ENCODE measurements at regions not wholly inside any gene's neighbourhood (a gene's known extent, or its start where the extent isn't known, plus 50 kb on each side); places are given as distances from the start of the nearest gene placed in this dataset.

DNA sequence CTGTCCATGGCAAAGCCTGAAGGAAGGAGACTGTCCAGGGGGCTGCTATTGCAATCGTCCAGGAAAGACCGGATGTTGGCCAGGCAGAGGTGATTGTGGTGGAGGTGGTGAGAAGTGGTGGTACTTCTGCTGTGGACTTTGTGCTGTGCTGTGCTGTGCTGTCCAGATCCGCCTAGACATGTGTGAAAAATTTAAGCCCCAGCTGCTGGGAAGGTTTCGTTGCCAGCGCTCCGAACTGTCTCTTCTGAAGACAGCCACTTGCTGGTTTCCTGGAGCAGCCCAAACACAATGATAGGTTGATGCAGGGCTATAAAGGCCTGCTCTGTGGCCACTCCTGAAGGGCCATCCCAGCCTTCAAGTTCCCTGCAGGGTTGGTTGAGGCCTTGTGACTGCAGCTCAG, 223.0 kb upstream of the MPDZ start:
- Histone ChIP-seq H3K79me2 (ENCODE audit: insufficient read depth, low read depth, low read length) (no peaks in the 10 kb centered on the region), H3K4me3 (ENCODE audit: low read depth, low read length, poor library complexity, severe bottlenecking) (no peak overlapping the region), H3K9me3 (ENCODE audit: low read length) (no peaks in the 10 kb centered on the region), H3K27ac (ENCODE audit: low read depth, low read length, poor library complexity, severe bottlenecking) (no peak overlapping the region), H2AFZ (ENCODE audit: low read length) (no peak overlapping the region), H3K36me3 (ENCODE audit: insufficient read depth, low read length) (no peaks in the 10 kb centered on the region), H3K4me1 (ENCODE audit: insufficient read depth, low read length, poor library complexity, severe bottlenecking) (no peaks in the 10 kb centered on the region), H3K9me2 (ENCODE audit: insufficient read depth, low read length) (no peaks in the 10 kb centered on the region), H3K4me2 (ENCODE audit: low read length) (no peak overlapping the region), H4K20me1 (ENCODE audit: insufficient read depth, low read length) (no peaks in the 10 kb centered on the region)
- ChIA-PET POLR2A (no interaction called here), CTCF (ENCODE audit: unreplicated experiment) (no interaction called here)
- intact Hi-C loops (cut with micrococcal nuclease; ENCODE audit: unreplicated experiment): no loop called here
- no peak for TF ChIP-seq EZH2phosphoT487 (IDR thresholded peaks at IDR 0.05; ENCODE audit: borderline replicate concordance, low read depth, low read length)
- TF ChIP-seq, protein P1, sequence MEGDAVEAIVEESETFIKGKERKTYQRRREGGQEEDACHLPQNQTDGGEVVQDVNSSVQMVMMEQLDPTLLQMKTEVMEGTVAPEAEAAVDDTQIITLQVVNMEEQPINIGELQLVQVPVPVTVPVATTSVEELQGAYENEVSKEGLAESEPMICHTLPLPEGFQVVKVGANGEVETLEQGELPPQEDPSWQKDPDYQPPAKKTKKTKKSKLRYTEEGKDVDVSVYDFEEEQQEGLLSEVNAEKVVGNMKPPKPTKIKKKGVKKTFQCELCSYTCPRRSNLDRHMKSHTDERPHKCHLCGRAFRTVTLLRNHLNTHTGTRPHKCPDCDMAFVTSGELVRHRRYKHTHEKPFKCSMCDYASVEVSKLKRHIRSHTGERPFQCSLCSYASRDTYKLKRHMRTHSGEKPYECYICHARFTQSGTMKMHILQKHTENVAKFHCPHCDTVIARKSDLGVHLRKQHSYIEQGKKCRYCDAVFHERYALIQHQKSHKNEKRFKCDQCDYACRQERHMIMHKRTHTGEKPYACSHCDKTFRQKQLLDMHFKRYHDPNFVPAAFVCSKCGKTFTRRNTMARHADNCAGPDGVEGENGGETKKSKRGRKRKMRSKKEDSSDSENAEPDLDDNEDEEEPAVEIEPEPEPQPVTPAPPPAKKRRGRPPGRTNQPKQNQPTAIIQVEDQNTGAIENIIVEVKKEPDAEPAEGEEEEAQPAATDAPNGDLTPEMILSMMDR (conservative IDR thresholded peaks at IDR 0.05; ENCODE audit: low read length): no peak
- no TSS peak for BruUV-seq (replicated peaks)
- no peak for DNase-seq (ENCODE audit: low spot score)

DNA sequence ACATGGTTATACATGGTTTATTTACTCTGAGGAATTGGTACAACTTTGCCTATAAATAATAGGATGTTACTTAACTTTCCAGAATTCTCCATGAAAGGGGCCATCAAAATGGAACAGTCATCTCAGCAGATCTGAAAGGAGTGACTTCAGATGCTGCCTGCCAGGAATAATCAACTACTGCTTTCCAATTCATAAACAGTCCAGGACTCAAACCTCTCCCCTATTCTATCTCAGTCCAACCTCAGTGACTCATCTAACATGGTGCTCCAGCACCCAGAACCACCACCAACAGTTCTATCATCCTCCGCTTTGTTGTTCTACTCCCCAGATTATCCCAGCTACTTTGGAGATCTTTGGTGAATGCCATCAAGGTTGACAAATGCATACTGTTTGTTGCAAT, 221.5 kb upstream of the MPDZ start:
- DNase-seq (ENCODE audit: low spot score): no peak
- BruUV-seq (replicated peaks): no TSS peak
- H4K20me1 ChIP-seq (ENCODE audit: insufficient read depth, low read length): no peaks in the 10 kb centered on the region
- no peaks in the 10 kb centered on the region for H3K9me3 ChIP-seq (ENCODE audit: low read length)
- no peaks in the 10 kb centered on the region for H3K4me1 ChIP-seq (ENCODE audit: insufficient read depth, low read length, poor library complexity, severe bottlenecking)
- ChIA-PET POLR2A (interaction anchor here (1.1 kb wide), 1 partner anchor 31 kb away, joined by 3 read pairs; no protein-coding TSS in a partner anchor), CTCF (ENCODE audit: unreplicated experiment) (no interaction called here)
- TF ChIP-seq, protein P1 (conservative IDR thresholded peaks at IDR 0.05; ENCODE audit: low read length): no peak
- no peak for TF ChIP-seq EZH2phosphoT487 (IDR thresholded peaks at IDR 0.05; ENCODE audit: borderline replicate concordance, low read depth, low read length)
- no peaks in the 10 kb centered on the region for H3K79me2 ChIP-seq (ENCODE audit: insufficient read depth, low read depth, low read length)
- intact Hi-C loops (cut with micrococcal nuclease; ENCODE audit: unreplicated experiment): no loop called here
- H2AFZ ChIP-seq (ENCODE audit: low read length): no peak overlapping the region
- no peak overlapping the region for H3K4me3 ChIP-seq (ENCODE audit: low read depth, low read length, poor library complexity, severe bottlenecking)
- H3K4me2 ChIP-seq (ENCODE audit: low read length): no peak overlapping the region
- no peaks in the 10 kb centered on the region for H3K36me3 ChIP-seq (ENCODE audit: insufficient read depth, low read length)
- H3K27ac ChIP-seq (ENCODE audit: low read depth, low read length, poor library complexity, severe bottlenecking): no peak overlapping the region
- no peaks in the 10 kb centered on the region for H3K9me2 ChIP-seq (ENCODE audit: insufficient read depth, low read length)

DNA sequence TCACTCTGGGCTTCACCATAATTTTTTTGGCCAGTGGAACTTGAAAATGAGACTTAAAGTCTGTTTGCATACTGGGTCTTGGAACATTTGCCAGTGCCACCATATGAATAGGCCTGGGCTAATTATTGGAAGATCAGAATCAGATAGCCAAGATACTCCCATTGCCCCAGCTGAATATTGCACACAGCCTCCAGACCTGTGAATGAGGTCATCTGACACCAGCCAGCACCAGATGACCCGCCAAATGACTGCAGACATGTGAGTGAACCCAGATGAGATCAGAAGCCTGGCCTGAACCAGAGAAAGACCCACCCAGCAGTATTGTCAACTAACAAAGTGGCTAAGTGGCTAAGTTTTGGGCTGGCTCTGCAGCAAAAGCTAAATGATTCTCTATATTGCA, 220.5 kb upstream of the MPDZ start:
- Histone ChIP-seq H3K79me2 (ENCODE audit: insufficient read depth, low read depth, low read length) (no peaks in the 10 kb centered on the region), H3K4me2 (ENCODE audit: low read length) (no peak overlapping the region), H3K36me3 (ENCODE audit: insufficient read depth, low read length) (no peaks in the 10 kb centered on the region), H2AFZ (ENCODE audit: low read length) (no peak overlapping the region), H3K9me2 (ENCODE audit: insufficient read depth, low read length) (no peaks in the 10 kb centered on the region), H4K20me1 (ENCODE audit: insufficient read depth, low read length) (no peaks in the 10 kb centered on the region), H3K9me3 (ENCODE audit: low read length) (no peaks in the 10 kb centered on the region), H3K4me3 (ENCODE audit: low read depth, low read length, poor library complexity, severe bottlenecking) (no peak overlapping the region), H3K4me1 (ENCODE audit: insufficient read depth, low read length, poor library complexity, severe bottlenecking) (no peaks in the 10 kb centered on the region), H3K27ac (ENCODE audit: low read depth, low read length, poor library complexity, severe bottlenecking) (no peak overlapping the region)
- POLR2A ChIA-PET: no interaction called here
- no TSS peak for BruUV-seq (replicated peaks)
- intact Hi-C loops (cut with micrococcal nuclease; ENCODE audit: unreplicated experiment): no loop called here
- CTCF ChIA-PET (ENCODE audit: unreplicated experiment): no interaction called here
- TF ChIP-seq EZH2phosphoT487 (IDR thresholded peaks at IDR 0.05; ENCODE audit: borderline replicate concordance, low read depth, low read length): no peak
- TF ChIP-seq, protein P1 (conservative IDR thresholded peaks at IDR 0.05; ENCODE audit: low read length): no peak
- DNase-seq (ENCODE audit: low spot score): no peak

Data from OCI-LY7 (cell line).